GM04503 (cell line): ENCODE measurements at regions not wholly inside any gene's neighbourhood (a gene's known extent, or its start where the extent isn't known, plus 50 kb on each side); places are given as distances from the start of the nearest gene placed in this dataset.

Experiments
- DNase-seq: peaks from one replicate; pipeline ENCODE4 v3.0.0-alpha.2; 2012; ENCODE audit warnings: low read depth

DNA sequence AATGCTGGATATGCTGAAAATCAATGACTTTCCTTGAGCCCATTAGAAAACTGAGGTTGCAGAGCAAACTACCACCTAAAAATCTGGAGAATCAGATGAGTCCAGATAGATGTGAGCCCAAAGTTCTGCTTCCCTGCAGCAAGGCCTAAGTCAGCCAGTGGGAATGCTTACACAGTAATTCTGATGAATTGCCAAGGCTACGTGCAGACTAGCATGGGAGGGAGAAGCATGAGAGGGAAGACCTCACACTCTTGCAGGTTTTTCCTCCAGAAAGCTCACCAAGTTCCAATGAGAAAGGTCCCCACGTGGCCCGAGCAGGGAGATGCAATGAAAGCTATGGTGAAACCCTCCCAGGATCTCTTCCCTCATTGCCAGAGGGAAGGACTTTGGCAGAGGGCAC lies 104.8 kb upstream of the SIRPA start:
- no peak for DNase-seq

- DNase-seq: no peak
These were observed 107.2 kb upstream of the SIRPA start for GRCh38 chr20:1788044-1788443.

DNA sequence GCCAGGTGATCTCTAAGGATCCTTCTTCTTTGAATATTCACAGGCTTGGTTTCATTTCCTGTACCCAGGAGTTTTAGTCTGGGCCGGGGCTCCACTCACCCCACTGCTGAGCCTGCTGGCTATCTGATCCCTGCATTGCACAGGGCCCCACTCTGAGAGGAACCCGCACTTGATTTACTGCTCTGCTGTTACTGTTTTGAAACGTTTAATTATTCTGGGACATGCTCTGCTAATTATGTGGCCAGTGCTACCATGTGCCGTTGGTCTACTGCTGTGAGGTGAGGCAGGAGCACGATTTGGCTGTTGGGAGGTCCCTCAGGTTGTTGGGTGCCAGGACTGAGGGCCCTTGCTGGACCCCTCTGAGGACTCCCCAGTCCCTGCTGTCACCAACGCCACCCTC lies 108.7 kb upstream of the SIRPA start:
- no peak for DNase-seq

GRCh38 chr20:1784586-1784985 lies 110.6 kb upstream of the SIRPA start:
- no peak for DNase-seq

DNA sequence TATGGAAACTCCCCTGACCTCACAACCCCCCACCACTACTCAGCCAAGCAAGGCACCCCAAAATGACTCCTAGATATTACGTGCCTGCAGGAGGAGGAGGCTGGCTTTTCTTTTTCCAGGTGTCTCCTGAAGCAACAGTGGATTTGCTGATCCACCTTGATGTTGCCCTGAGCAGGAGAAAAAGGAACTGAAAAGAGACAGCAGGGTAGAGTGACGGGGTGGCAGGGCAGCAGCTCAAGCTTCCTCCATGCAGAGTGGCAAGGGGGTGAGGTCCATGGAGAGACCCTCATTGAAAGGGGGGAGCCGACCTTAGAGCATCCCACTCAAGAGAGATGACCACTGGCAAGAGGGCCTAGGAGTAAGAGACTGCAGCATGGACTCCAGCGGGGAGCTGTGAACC lies 112.0 kb upstream of the SIRPA start:
- no peak for DNase-seq

DNA sequence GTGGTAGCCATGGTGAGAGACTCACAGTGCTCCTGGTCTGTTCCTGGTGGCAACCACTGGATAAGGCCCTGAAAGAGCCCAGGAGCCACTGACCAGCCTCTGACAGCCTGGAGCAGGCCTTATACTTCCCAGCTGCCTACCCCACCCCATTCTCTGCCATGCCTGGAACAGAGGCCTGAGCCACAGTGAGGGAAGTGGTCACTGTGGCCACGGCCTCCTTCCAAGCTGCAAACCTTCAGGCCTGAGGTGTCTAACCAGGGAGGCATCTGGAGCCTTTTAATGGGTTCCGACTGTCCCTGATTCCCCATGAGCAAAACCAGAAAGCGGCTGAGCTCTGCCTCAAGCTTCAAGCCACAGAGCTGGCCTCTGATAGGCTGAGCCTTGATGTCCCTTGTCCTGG lies 113.0 kb upstream of the SIRPA start:
- DNase-seq: no peak

DNA sequence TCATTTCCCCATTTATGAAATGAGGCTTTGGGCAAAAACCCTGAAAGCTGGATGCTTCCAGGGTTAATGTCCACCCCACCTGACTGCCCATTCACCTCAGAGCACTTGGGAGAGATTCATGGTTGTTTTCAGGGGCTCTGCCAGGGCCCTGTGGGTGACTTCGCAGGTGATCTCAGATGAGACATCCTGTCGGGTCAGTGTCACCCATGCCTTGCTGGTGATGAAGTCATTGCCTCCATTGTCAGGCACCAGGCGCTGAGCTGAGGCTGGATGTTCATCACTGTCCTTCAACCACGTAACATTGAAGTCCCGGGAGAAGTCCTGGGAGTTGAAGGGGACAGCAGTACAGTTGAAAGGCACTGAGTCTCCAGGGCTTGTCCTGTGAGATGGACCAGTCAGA lies 115.6 kb upstream of the SIRPA start:
- no peak for DNase-seq

DNA sequence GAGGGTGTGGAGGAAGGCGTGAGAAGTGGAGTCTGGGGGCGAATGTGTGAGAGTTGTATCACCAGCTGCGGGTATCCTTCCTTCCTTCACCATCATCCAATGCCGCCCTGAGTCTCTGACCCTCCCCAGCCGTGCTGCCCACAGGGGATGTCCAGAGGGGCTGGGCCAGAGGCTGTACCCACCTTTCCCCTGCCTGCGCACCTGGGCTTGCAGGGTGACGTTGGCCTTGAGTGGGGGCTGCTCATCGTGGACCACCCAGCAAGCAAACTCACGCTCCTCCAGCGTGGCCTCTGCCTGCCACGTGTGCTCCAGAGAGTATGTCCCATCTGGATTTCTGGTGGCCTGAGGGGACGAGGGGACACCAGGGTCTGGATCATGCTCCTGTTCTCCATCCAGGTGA lies 116.9 kb upstream of the SIRPA start:
- DNase-seq: no peak

GRCh38 chr20:1777476-1777820 lies 117.8 kb upstream of the SIRPA start:
- DNase-seq: no peak

DNA sequence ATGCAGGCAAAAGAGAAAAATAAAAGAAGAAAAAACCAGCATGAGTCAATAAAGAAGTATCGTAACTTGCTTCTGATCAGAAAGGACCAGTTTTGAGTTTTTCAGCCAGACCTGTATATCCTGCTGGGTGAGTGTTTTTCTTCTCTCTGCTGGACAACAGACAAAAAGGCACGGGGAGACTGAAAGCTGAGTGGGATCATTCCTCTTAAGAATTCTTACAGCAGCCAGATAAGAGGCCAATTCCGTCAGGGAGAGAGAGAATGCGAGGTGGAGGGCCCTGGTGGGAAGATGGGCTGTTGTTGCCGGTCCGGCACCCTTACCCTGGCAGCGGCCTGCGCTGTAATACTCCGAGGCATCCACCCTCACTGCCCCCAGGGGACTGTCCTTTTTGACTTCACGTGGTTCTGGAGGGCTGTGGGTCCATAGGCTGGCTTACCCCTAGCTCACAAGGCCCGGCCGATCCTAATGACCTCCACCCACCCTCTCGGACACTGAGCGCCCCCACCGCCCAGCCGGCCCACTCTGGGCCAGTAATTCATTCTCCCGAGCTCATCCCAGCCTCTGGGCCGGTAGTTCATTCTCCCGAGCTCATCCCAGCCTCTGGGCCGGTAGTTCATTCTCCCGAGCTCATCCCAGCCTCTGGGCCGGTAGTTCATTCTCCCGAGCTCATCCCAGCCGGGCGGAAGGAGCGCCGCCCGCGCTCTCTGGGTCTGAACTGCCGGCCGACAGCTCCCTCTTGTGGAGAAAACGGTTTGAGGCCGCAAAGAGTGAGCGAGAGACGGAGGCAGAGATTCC lies 118.3 kb upstream of the SIRPA start:
- peak; percentile 43 for DNase-seq

- DNase-seq: peak; percentile 30
These were observed 117.5 kb upstream of the SIRPG start for GRCh38 chr20:1775117-1775516.

GRCh38 chr20:1774479-1774878 lies 116.9 kb upstream of the SIRPG start:
- DNase-seq: no peak

- no peak for DNase-seq
These were observed 116.2 kb upstream of the SIRPG start for GRCh38 chr20:1773816-1774215.

- DNase-seq: no peak
These were observed 111.9 kb upstream of the SIRPG start for GRCh38 chr20:1769491-1769890.

- DNase-seq: no peak
These were observed 109.2 kb upstream of the SIRPG start for GRCh38 chr20:1766731-1767130.

GRCh38 chr20:1764136-1765033 lies 106.8 kb upstream of the SIRPG start:
- no peak for DNase-seq

GRCh38 chr20:1761598-1761997 lies 104.0 kb upstream of the SIRPG start:
- no peak for DNase-seq

DNA sequence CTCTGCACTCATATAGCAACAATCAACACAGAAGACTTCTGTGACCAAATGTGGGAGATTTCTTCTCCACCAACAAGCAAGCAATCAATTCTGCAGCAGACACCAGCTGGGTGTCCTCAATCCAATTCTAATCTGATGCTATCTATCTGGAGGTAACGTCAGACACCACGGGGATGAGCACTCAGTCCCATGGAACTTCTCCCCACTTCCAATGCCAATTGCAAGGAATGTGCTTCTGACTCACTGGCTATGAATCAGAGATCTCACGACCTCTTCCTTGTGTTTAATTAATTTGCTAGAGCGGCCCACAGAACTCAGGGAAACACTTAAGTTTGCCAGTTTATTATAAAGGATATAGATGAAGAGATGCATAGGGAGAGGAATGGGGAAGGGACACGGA lies 103.5 kb upstream of the SIRPG start:
- peak; percentile 73 for DNase-seq

DNA sequence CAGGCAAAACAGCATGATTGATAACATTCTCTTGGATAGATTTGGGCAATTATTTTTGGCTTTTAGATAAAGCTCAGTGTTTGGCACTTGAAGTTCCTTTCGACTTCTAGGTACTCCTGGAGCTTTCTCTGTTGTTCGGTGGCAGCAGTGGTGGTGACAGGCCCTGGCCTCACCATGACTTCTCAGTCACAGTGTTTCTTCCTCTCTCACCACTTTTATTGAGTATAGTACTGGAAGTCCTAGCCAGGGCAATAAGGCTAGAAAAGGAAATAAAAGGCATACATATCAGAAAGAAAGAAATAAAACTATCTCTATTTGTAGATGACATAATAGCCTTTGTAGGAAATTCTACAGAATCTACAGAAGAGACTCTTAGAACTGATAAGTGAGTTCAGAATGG lies 101.2 kb upstream of the SIRPG start:
- DNase-seq: no peak

GRCh38 chr20:1757606-1758512 lies 100.3 kb upstream of the SIRPG start:
- no peak for DNase-seq

DNA sequence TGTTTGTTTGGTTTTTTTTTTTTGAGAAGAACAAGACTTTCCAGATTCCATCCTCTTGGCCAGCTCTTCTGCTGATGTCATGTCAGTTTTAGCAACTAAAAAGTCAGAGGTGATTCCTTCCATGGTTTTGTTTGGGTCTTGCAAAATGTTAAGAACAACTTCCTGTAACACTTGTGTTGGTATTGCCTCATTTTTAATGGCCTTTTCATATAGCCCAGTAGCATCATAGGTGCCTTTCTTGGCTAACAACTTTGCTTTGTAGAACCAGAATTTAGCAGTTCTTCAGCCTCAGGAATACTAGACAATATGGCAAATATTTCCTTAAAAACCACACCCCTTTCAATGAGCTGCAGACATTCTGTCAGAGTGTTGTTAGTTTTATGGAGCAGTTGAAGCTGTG lies 99.5 kb upstream of the SIRPG start:
- no peak for DNase-seq

- no peak for DNase-seq
These were observed 97.2 kb upstream of the SIRPG start for GRCh38 chr20:1754749-1755148.
